ENCODE measurements at regions not wholly inside any gene's neighbourhood (a gene's known extent, or its start where the extent isn't known, plus 50 kb on each side); places are given as distances from the start of the nearest gene placed in this dataset.
A peak's percentile ranks its signal among the peaks of the same experiment; 100 is the strongest.
"Not testable (repeated sequence)": the region's sequence is repeated elsewhere in the genome, so short reads cannot be mapped to it uniquely, and the experiment has no call there.

- DNase-seq, result no peak
Observed at GRCh38 chr7:142566271-142566670, 183.0 kb upstream of the PRSS1 start.

- DNase-seq, result not testable (repeated sequence)
Observed at GRCh38 chr7:142564125-142564524, 185.1 kb upstream of the PRSS1 start.

GRCh38 chr7:142563470-142563869, 185.8 kb upstream of the PRSS1 start:
- no peak for DNase-seq

- no peak for DNase-seq
Observed at GRCh38 chr7:142562688-142563087, 186.6 kb upstream of the PRSS1 start.

- DNase-seq, result not testable (repeated sequence)
Observed at GRCh38 chr7:142561396-142561795, 187.9 kb upstream of the PRSS1 start.

GRCh38 chr7:142560770-142561169, 188.5 kb upstream of the PRSS1 start:
- DNase-seq, result not testable (repeated sequence)

GRCh38 chr7:142560166-142560565, 189.1 kb upstream of the PRSS1 start:
- no peak for DNase-seq

- peak in 1 of 2 experiments; percentile 39 for DNase-seq
Observed at GRCh38 chr7:142557971-142558582, 191.2 kb upstream of the PRSS1 start.

- no peak for DNase-seq
Observed at GRCh38 chr7:142556740-142557139, 192.5 kb upstream of the PRSS1 start.

- DNase-seq, result no peak
Observed at GRCh38 chr7:142554560-142555532, 194.4 kb upstream of the PRSS1 start.

- DNase-seq, result no peak
Observed at GRCh38 chr7:142553216-142553615, 196.1 kb upstream of the PRSS1 start.

GRCh38 chr7:142548978-142549377, 200.3 kb upstream of the PRSS1 start:
- DNase-seq, result no peak

- DNase-seq, result no peak
Observed at GRCh38 chr7:142546452-142546851, 202.8 kb upstream of the PRSS1 start.

GRCh38 chr7:142542942-142543341, 206.3 kb upstream of the PRSS1 start:
- no peak for DNase-seq

GRCh38 chr7:142542105-142542504, 207.2 kb upstream of the PRSS1 start:
- no peak for DNase-seq

GRCh38 chr7:142540371-142540770, 208.9 kb upstream of the PRSS1 start:
- no peak for DNase-seq

- DNase-seq, result no peak
Observed at GRCh38 chr7:142539901-142540300, 209.4 kb upstream of the PRSS1 start.

- no peak for DNase-seq
Observed at GRCh38 chr7:142537760-142538159, 211.5 kb upstream of the PRSS1 start.

GRCh38 chr7:142535123-142535779, 214.0 kb upstream of the PRSS1 start:
- peak; percentile 11 to 48 for DNase-seq

- DNase-seq, result no peak
Observed at GRCh38 chr7:142534726-142535122, 214.5 kb upstream of the PRSS1 start.

GRCh38 chr7:142533920-142534319, 215.4 kb upstream of the PRSS1 start:
- no peak for DNase-seq

GRCh38 chr7:142529591-142529990, 219.7 kb upstream of the PRSS1 start:
- DNase-seq, result no peak

- no peak for DNase-seq
Observed at GRCh38 chr7:142528608-142529408, 220.5 kb upstream of the PRSS1 start.

Measured in NCI-H446 (cell line).